ENCODE measurements at regions not wholly inside any gene's neighbourhood (a gene's known extent, or its start where the extent isn't known, plus 50 kb on each side); places are given as distances from the start of the nearest gene placed in this dataset.

DNA sequence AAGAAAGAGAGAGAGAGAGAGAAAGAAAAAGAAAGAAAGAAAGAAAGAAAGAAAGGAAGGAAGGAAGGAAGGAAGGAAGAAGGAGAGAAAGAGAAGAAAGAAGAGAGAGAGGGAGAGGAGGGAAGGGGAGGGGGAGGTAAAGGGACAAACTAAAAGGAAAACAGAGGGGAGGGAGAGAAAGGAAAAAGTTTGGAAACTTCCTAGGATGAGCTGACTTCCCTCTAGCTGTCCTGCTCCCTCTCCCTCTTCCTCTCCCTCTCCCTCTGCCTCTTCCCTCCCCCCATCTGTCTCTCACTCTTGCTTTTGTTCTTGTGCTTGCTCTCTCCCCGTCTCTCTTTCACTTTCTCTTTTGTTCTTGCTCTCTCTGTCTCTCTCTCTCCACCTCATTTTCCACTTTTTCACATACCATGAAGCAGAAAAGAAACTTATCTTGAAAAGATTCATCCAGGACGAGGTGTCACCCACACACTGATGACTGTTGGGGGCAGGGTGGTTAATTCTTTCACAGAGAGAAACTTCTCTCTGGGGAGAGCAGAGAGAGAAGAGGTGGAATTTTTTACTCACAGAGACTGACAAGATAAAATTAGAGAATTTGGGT is 56.4 kb upstream of the DUSP22 start:
- H3K36me3 ChIP-seq (ENCODE audit: control insufficient read depth, insufficient read depth, low read length): no peaks in the 10 kb centered on the region
- H3K9ac ChIP-seq: no peak overlapping the region
- no peaks in the 10 kb centered on the region for H3K27me3 ChIP-seq (ENCODE audit: control insufficient read depth, insufficient read depth, low read length)

DNA sequence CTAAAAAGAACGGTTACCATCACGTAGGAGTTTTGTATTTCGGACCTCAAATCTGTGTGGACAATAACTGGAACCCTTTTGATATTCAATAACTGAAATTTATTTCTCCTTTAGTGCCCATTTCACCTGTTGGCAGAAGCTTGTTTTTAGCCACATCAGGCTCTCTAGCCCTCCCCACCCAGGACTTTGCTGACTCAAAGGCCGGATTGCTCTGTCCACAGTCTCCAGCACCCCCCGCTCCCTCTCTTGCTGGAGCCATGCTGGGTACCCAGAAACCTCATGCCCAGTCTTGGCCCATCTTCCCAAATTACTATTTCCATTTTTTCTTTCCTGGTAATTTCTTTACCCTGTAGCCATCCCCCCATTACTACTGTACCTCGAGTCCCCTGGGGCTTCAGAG is 55.8 kb upstream of the DUSP22 start:
- TF ChIP-seq, protein P1, sequence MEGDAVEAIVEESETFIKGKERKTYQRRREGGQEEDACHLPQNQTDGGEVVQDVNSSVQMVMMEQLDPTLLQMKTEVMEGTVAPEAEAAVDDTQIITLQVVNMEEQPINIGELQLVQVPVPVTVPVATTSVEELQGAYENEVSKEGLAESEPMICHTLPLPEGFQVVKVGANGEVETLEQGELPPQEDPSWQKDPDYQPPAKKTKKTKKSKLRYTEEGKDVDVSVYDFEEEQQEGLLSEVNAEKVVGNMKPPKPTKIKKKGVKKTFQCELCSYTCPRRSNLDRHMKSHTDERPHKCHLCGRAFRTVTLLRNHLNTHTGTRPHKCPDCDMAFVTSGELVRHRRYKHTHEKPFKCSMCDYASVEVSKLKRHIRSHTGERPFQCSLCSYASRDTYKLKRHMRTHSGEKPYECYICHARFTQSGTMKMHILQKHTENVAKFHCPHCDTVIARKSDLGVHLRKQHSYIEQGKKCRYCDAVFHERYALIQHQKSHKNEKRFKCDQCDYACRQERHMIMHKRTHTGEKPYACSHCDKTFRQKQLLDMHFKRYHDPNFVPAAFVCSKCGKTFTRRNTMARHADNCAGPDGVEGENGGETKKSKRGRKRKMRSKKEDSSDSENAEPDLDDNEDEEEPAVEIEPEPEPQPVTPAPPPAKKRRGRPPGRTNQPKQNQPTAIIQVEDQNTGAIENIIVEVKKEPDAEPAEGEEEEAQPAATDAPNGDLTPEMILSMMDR (IDR thresholded peaks at IDR 0.05): no peak
- H3K9me3 ChIP-seq (ENCODE audit: control insufficient read depth, low read length): no peaks in the 10 kb centered on the region
- no peaks in the 10 kb centered on the region for H3K4me1 ChIP-seq
- no peaks in the 10 kb centered on the region for H3K27me3 ChIP-seq (ENCODE audit: control insufficient read depth, insufficient read depth, low read length)
- H3K4me3 ChIP-seq (ENCODE audit: low read depth, low read length): no peak overlapping the region
- H3K9ac ChIP-seq: no peak overlapping the region
- H2AFZ ChIP-seq: peak overlapping the region; percentile 77
- H3K4me2 ChIP-seq (ENCODE audit: low read length): no peak overlapping the region
- no peaks in the 10 kb centered on the region for H3K79me2 ChIP-seq
- H3K36me3 ChIP-seq (ENCODE audit: control insufficient read depth, insufficient read depth, low read length): no peaks in the 10 kb centered on the region
- H3K27ac ChIP-seq: no peak overlapping the region

More for the DNA sequence above, 56.4 kb upstream of the DUSP22 start:
- Histone ChIP-seq H3K4me3 (ENCODE audit: low read depth, low read length) (peak overlapping the region; percentile 51), H2AFZ (peak overlapping the region; percentile 77), H3K79me2 (no peaks in the 10 kb centered on the region), H3K4me2 (ENCODE audit: low read length) (peak overlapping the region; percentile 47), H3K27ac (no peak overlapping the region), H3K4me1 (no peaks in the 10 kb centered on the region), H3K9me3 (ENCODE audit: control insufficient read depth, low read length) (no peaks in the 10 kb centered on the region)
- TF ChIP-seq, protein P1 (IDR thresholded peaks at IDR 0.05): no peak

- Histone ChIP-seq H3K27me3 (ENCODE audit: control insufficient read depth, insufficient read depth, low read length) (no peaks in the 10 kb centered on the region), H3K79me2 (no peaks in the 10 kb centered on the region), H3K4me3 (ENCODE audit: low read depth, low read length) (no peak overlapping the region), H2AFZ (no peak overlapping the region), H3K27ac (no peak overlapping the region), H3K4me1 (no peaks in the 10 kb centered on the region), H3K9me3 (ENCODE audit: control insufficient read depth, low read length) (no peaks in the 10 kb centered on the region), H3K4me2 (ENCODE audit: low read length) (no peak overlapping the region), H3K9ac (no peak overlapping the region), H3K36me3 (ENCODE audit: control insufficient read depth, insufficient read depth, low read length) (no peaks in the 10 kb centered on the region)
- TF ChIP-seq, protein P1 (IDR thresholded peaks at IDR 0.05): no peak
Measured at GRCh38 chr6:240151-240550, 52.1 kb upstream of the DUSP22 start.

GRCh38 chr6:241336-241865 is 50.9 kb upstream of the DUSP22 start:
- no peaks in the 10 kb centered on the region for H3K4me1 ChIP-seq
- H3K4me3 ChIP-seq (ENCODE audit: low read depth, low read length): no peak overlapping the region
- H3K27ac ChIP-seq: no peak overlapping the region
- H3K79me2 ChIP-seq: no peaks in the 10 kb centered on the region
- no peak overlapping the region for H3K9ac ChIP-seq
- H3K27me3 ChIP-seq (ENCODE audit: control insufficient read depth, insufficient read depth, low read length): no peaks in the 10 kb centered on the region
- TF ChIP-seq, protein P1 (IDR thresholded peaks at IDR 0.05): no peak
- no peaks in the 10 kb centered on the region for H3K9me3 ChIP-seq (ENCODE audit: control insufficient read depth, low read length)
- H2AFZ ChIP-seq: no peak overlapping the region
- H3K36me3 ChIP-seq (ENCODE audit: control insufficient read depth, insufficient read depth, low read length): no peaks in the 10 kb centered on the region
- H3K4me2 ChIP-seq (ENCODE audit: low read length): no peak overlapping the region

Data from parathyroid adenoma (tissue), 2 donors.